Esophagus squamous epithelium (tissue), 4 donors: ENCODE measurements at regions not wholly inside any gene's neighbourhood (a gene's known extent, or its start where the extent isn't known, plus 50 kb on each side); places are given as distances from the start of the nearest gene placed in this dataset.

Experiments
- CTCF ChIP-seq, 6 experiments: fragments of 450-650 bp in 4 of 6; fragments of 200-600 bp in 2 of 6; sonication (generic) in 2 of 6; IDR thresholded peaks; one replicate each; pipeline ENCODE4 v1.5.1; 2016 to 2019; ENCODE audit warnings: antibody characterized with exemption in 6 of 6, mild to moderate bottlenecking in 4 of 6, moderate library complexity in 4 of 6
- POLR2A ChIP-seq, 4 donors: fragments of 450-650 bp; IDR thresholded peaks; one replicate each; pipeline ENCODE4 v1.6.1; 2017; ENCODE audit warnings: antibody characterized with exemption in 4 of 4, mild to moderate bottlenecking in 4 of 4, moderate library complexity in 3 of 4

- TF ChIP-seq CTCF (IDR thresholded peaks at IDR 0.05) (no peak), POLR2A (IDR thresholded peaks at IDR 0.05) (no peak)
These were observed 839.4 kb downstream of the MAFB start for GRCh38 chr20:39849664-39850063.
